GM12891 (cell line): ENCODE measurements at regions not wholly inside any gene's neighbourhood (a gene's known extent, or its start where the extent isn't known, plus 50 kb on each side); places are given as distances from the start of the nearest gene placed in this dataset.

ENCODE experiments used
- DNase-seq: peaks from one replicate; pipeline ENCODE4 v3.0.0; 2011; ENCODE audit warnings: low spot score; ENCODE audit not compliant: insufficient read length
- FAIRE-seq: peaks from 2 replicates; lab custom pipeline; 2011; peaks lifted over from hg19 to GRCh38; lab: Jason Lieb, UNC
- PAX5 ChIP-seq: IDR thresholded peaks from 2 replicates; pipeline ENCODE4 v1.6.1; 2011; ENCODE audit warnings: low read length, moderate library complexity, mild to moderate bottlenecking; ENCODE audit not compliant: insufficient read depth, severe bottlenecking
- POLR2A ChIP-seq: IDR thresholded peaks from 2 replicates; pipeline ENCODE4 v1.6.1; 2011; ENCODE audit warnings: low read depth, low read length, control low read depth
- POLR2AphosphoS5 ChIP-seq: IDR thresholded peaks from 2 replicates; pipeline ENCODE4 v1.6.1; 2011; ENCODE audit warnings: low read depth, low read length, control low read depth
- POU2F2 ChIP-seq: IDR thresholded peaks from 2 replicates; pipeline ENCODE4 v1.6.1; 2011; ENCODE audit warnings: low read depth, mild to moderate bottlenecking, control low read depth, low read length, moderate library complexity
- SPI1 ChIP-seq: IDR thresholded peaks from 2 replicates; pipeline ENCODE4 v1.6.1; 2011; ENCODE audit warnings: low read depth, low read length, control low read depth
- TAF1 ChIP-seq: IDR thresholded peaks from 2 replicates; pipeline ENCODE4 v1.6.1; 2011; ENCODE audit warnings: low read depth, low read length, control low read depth

DNA sequence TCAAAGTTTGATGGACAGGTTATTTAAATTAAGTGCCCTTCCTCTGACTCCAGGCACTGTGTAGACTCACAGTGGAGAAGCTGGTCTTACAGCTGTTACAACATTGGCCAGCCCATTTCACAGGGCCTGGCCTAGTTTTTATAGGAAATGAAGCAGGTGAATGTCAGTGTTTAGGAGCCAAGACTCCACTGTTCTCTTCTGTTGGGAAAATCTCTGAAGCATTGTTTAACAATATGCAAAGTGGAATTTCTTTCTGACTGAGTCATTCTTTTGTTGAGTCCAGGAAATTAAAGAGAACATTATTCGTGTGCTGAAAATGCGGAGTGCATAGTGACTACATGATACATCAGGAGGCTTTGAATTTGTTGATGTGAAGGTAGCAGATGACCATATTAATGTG lies 64.7 kb downstream of the ARRDC4 start:
- no peak for FAIRE-seq
- no peak for DNase-seq

DNA sequence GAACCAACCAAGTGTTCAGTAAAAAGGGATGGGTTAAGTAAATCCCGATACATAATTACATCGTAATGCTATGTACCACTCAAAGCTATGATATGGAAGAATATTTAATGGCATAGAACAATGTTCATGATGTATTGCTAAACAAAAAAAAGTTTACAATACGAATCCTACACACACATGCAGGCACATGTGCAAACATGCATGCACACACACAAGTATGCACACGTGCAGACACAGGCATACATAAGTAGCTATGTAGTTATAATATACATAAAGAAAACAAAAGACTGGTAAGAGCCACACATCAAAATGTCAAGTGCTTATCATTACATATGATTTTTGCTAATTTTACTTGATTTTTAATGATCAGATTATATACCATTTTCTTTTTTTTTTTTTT lies 74.2 kb downstream of the ARRDC4 start:
- no peak for TF ChIP-seq POLR2AphosphoS5
- no peak for TF ChIP-seq PAX5
- no peak for TF ChIP-seq TAF1
- no peak for TF ChIP-seq POLR2A
- no peak for TF ChIP-seq POU2F2
- TF ChIP-seq SPI1: no peak
- FAIRE-seq (no peak), DNase-seq (no peak)

More for the DNA sequence above, 64.7 kb downstream of the ARRDC4 start:
- TF ChIP-seq POLR2A: no peak
- TF ChIP-seq SPI1: no peak
- no peak for TF ChIP-seq PAX5
- TF ChIP-seq POLR2AphosphoS5: no peak
- TF ChIP-seq TAF1: no peak
- TF ChIP-seq POU2F2: no peak

DNA sequence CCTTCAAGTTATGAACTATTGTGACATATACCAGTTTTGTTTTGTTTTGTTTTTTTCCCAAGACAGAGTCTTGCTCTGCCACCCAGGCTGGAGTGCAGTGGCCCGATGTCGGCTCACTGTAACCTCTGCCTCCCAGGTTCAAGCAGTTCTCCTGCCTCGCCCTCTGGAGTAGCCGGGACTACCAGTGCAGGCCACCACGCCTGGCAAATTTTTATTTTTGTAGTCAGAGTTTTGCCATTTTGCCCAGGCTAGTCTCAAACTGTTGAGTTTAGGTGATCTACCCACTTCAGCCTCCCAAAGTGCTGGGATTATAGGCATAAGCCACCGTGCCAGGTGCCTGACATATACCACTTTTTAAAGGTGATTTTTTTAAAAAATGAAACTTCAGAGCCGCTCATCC lies 74.6 kb downstream of the ARRDC4 start:
- FAIRE-seq (no peak), DNase-seq (no peak)
- TF ChIP-seq PAX5 (no peak), POU2F2 (no peak), POLR2A (no peak), POLR2AphosphoS5 (no peak), SPI1 (no peak), TAF1 (no peak)

DNA sequence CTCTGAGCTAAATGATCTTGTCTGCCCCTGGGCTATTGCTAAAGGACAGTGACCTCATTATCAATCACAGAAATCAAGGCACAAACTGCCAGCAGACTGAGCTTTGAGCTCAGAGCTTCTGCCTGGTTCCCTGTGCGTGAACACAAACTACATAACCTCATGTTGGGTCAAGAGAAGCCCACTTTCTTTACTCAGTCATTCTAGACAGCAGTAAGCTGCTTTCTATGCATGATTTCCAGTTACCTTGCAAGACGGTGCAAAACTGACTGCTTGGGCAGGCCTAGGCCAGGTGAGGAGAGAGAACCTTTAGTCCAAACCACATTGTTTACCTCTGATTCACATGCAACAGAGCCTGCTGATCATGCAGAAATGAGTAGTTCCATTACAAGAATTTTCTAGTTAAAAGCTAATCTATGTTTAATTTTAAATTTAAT lies 75.1 kb downstream of the ARRDC4 start:
- no peak for FAIRE-seq
- no peak for TF ChIP-seq POLR2AphosphoS5
- no peak for TF ChIP-seq SPI1
- no peak for TF ChIP-seq POU2F2
- TF ChIP-seq PAX5: no peak
- no peak for TF ChIP-seq POLR2A
- TF ChIP-seq TAF1: no peak

DNA sequence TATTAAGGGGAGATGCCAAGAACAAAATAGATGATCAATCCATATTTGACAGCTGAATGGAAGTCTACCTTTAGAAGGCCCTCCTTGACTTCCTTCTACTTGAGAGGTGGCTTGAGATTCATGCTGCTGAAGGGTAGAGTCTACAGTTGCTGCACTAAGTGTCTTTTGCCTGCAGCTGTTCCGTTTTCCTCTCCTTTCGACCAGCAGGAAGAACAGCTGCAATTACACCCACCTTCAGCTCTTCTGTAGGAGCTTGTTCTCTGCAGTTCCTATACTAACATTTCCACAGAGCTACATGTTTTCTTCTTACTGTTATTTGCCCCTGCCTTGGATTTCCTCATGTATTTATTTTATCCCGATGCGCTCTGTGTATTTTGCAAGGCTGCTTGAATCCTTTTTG lies 79.1 kb downstream of the ARRDC4 start:
- DNase-seq: no peak
- TF ChIP-seq POLR2A: no peak
- no peak for TF ChIP-seq POLR2AphosphoS5
- TF ChIP-seq POU2F2: no peak
- TF ChIP-seq PAX5: no peak
- TF ChIP-seq SPI1: no peak
- no peak for TF ChIP-seq TAF1
- no peak for FAIRE-seq

More for the DNA sequence above, 75.1 kb downstream of the ARRDC4 start:
- DNase-seq: no peak

DNA sequence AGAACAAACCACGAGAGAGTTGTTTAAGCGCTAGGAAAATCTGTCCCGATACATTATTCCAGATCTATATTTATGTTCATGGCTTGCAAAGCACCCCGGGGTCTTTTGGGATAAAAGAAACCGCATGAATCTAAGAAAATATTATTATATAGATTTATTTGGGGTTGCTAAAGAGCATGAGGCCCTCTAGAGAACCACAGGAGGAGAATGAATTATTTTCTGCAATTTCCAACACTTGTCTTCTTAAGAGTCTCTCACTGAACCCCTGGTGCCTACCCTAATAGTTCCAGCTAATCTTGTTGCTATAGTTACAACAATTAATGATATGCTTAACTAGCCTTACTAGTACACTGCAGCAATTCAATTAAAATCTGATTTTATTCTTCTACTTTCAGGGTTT lies 79.6 kb downstream of the ARRDC4 start:
- TF ChIP-seq POU2F2 (no peak), POLR2A (no peak), TAF1 (no peak), PAX5 (no peak), SPI1 (no peak), POLR2AphosphoS5 (no peak)
- DNase-seq: no peak
- FAIRE-seq: no peak

DNA sequence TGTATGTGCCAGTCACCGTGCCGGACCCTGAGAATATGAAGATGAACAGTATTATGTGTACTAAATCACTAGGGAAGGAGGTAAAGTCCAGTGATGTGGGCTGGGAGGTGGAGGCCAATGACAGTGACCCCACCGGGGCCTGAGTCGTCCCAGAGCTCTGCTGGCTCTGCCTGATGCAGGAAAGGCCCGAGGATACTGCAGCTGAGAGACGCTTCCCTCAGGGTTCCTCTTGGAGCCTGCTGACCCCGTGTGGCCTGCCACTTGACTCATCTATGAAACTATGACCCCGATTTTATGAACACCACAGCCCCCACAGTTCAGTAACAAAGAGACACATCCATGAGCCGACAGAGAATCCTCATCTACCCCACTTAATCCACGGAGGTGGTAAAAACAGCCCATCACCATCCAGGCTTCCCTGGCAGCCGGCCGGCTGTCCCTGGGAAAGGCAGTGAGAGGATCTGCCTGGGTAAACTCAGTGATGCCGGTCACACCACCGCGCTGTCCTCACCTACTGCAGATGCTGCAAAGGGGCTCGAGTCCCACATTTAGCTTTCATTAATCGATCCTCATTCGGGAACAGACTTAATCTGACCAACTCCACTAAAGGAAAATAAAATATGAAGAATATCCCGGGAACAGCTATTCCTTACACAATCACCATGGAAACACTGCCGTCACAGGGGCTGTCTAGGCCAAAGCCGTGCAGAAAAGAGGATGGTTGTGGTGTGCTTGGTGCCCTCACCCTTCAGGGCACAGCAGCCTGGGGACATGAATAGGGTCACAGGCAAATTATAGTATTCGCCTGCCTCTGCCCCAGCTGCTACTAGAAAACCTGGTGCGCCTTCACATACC lies 82.9 kb downstream of the ARRDC4 start:
- TF ChIP-seq POU2F2 (no peak), TAF1 (no peak), PAX5 (no peak), POLR2AphosphoS5 (no peak), POLR2A (no peak), SPI1 (no peak)
- DNase-seq: no peak
- FAIRE-seq: no peak

DNA sequence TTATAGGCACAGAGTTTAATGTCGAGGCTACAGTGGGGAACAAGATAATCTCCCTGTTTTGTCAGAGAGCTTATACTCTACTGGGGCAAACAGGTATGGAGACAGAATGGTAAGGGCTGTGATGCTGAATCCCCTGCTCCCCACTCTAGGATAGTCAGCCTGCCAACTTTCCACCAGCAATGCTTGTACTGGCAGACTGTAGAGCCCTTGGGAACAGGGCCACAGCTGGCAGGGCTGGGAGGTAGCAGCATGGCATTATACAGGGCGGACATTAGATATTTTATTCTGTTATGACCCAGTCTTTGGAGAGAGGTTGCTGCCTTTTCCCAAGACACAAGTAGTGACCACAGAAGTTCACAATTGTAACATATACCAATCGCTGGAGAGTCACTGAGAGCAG lies 91.2 kb downstream of the ARRDC4 start:
- FAIRE-seq (no peak), DNase-seq (no peak)
- no peak for TF ChIP-seq POU2F2
- TF ChIP-seq POLR2AphosphoS5: no peak

DNA sequence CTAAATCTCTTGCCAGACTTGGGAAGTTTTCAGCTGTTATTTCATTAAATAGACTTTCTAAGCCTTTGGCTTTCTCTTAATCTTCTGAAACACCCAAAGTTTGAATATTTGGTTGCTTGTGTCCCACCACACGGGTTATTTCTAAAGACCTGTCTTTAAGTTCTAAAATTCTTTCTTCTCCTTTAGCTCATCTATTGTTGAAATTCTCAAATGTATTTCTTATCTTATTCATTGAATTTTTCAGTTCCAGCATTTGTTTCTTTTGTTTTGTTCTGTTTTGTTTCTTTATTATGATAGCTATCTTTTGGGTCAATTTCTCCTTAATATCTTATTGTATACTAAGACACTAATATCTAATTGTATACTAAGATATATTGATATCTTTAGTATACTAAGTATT lies 97.0 kb downstream of the ARRDC4 start:
- FAIRE-seq: no peak
- no peak for TF ChIP-seq PAX5
- TF ChIP-seq POLR2A: no peak
- no peak for TF ChIP-seq POU2F2
- TF ChIP-seq SPI1: no peak
- TF ChIP-seq POLR2AphosphoS5: no peak
- no peak for TF ChIP-seq TAF1
- no peak for DNase-seq
